ENCODE measurements at regions not wholly inside any gene's neighbourhood (a gene's known extent, or its start where the extent isn't known, plus 50 kb on each side); places are given as distances from the start of the nearest gene placed in this dataset.

DNA sequence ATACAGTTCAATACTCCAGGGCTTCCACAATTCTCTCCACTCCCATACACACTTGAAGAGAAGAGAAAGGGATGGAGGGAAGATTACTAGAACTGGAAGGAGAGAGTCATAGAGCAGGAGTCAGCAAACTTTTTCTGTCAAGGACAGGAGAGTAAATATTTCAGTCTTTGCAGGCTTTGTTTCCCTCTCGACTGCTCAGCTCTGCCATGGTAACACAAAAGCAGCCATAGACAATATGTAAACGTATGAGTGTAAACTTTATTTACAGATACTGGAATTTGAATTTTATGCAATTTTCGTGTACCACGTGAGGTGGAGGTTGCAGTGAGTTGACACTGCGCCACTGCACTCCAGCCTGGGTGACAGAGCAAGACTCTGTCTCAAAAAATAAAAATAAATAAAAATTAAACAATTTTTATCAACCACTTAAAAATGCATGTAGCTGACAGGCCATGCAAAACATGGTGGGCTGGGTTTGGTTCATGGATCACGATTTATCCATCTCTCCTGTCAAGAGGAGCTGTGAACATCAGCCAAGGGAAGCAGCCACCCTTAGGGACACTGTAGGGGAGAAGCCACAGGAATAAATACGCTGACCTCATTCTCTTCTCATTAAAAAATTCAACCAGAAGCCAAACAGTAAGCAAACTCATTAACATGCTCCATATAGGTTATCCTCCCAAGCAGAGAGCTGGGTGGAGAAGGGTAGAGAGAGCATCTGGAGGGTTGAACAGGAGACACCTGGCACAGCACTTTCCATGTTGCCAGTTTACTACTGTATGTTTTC is 266.4 kb upstream of the FN1 start (continued):
- TF ChIP-seq YY1 (IDR thresholded peaks at IDR 0.05; ENCODE audit: low read depth, low read length): no peak

Data from H1 (cell line).